ENCODE measurements at regions not wholly inside any gene's neighbourhood (a gene's known extent, or its start where the extent isn't known, plus 50 kb on each side); places are given as distances from the start of the nearest gene placed in this dataset.

DNA sequence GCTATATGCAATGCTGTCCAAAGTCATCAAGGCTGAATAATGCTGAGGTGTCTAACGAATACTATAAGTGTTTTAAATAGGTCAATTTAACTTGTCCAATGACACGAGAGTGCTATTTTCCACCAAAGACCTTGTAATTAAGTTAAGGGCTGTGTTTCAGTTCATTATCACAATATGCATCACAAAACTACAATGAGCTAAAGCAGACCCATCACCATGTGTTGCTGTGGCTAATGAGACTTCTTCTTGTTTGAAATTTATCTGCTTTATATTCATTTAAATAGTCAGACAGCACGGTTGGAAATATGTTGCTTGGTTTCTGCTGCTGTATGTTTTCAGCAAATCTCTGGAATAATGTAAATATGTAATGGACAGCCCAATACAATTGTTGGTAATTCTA is 292.5 kb upstream of the VSTM2A start:
- POLR2A ChIA-PET (ENCODE audit: partially characterized antibody) = no interaction called here

More for the DNA sequence above, 292.5 kb upstream of the VSTM2A start:
- Histone ChIP-seq H3K79me1 (ENCODE audit: low read depth, low read length) (no peaks in the 10 kb centered on the region), H3K56ac (replicated peaks; ENCODE audit: insufficient read length, low read depth, low read length) (no peak overlapping the region), H3K4ac (replicated peaks; ENCODE audit: insufficient read length, low read depth, low read length) (no peak overlapping the region), H2BK15ac (ENCODE audit: low read length) (no peak overlapping the region), H3K23ac (ENCODE audit: insufficient read length) (no peak overlapping the region), H2AK5ac (ENCODE audit: low read depth, low read length) (no peak overlapping the region), H2BK5ac (ENCODE audit: low read depth, low read length) (no peak overlapping the region), H3K4me3 (ENCODE audit: extremely low read depth in 1 of 4, insufficient read depth in 2 of 4, low read depth in 3 of 4, low read length in 4 of 4) (no peak overlapping the region), H3K14ac (ENCODE audit: insufficient read length) (no peak overlapping the region), H3K27me3 (replicated peaks in 1 of 4; ENCODE audit: control insufficient read depth in 3 of 4, extremely low read depth in 1 of 4, insufficient read depth in 3 of 4, low read length in 3 of 4) (no peaks in the 10 kb centered on the region; a peak in 1 of 7 replicates), H2BK120ac (replicated peaks; ENCODE audit: low read depth, low read length) (no peak overlapping the region), H3K23me2 (ENCODE audit: low read depth, low read length) (no peaks in the 10 kb centered on the region), H2BK20ac (ENCODE audit: low read length) (no peak overlapping the region), H2BK12ac (ENCODE audit: low read depth, low read length) (no peak overlapping the region), H4K20me1 (replicated peaks in 1 of 2; ENCODE audit: control insufficient read depth in 1 of 2, insufficient read depth in 2 of 2, low read length in 2 of 2) (no peaks in the 10 kb centered on the region), H4K8ac (ENCODE audit: extremely low read depth, insufficient read depth, low read length) (no peak overlapping the region), H3K18ac (ENCODE audit: extremely low read depth, low read length) (no peak overlapping the region), H3K4me2 (ENCODE audit: insufficient read depth in 1 of 2, low read depth in 2 of 2, low read length in 2 of 2) (no peak overlapping the region), H3K4me1 (replicated peaks in 1 of 4; ENCODE audit: control insufficient read depth in 3 of 4, insufficient read depth in 4 of 4, low read length in 3 of 4) (no peaks in the 10 kb centered on the region), H4K91ac (replicated peaks; ENCODE audit: insufficient read length, low read length) (no peak overlapping the region), H3K9ac (replicated peaks in 1 of 4; ENCODE audit: extremely low read depth in 1 of 4, low read depth in 3 of 4, low read length in 3 of 4) (no peak overlapping the region), H2AFZ (ENCODE audit: low read length) (no peak overlapping the region), H4K5ac (ENCODE audit: insufficient read length, low read depth, low read length) (no peak overlapping the region), H3K79me2 (ENCODE audit: control insufficient read depth in 1 of 2, insufficient read depth in 2 of 2, low read length in 2 of 2) (no peaks in the 10 kb centered on the region), H3K36me3 (ENCODE audit: control insufficient read depth in 2 of 4, insufficient read depth in 4 of 4, low read length in 3 of 4) (no peaks in the 10 kb centered on the region), H3K27ac (ENCODE audit: low read depth, low read length) (no peak overlapping the region), H3K9me3 (ENCODE audit: insufficient read depth in 2 of 2, low read depth in 1 of 2, low read length in 1 of 2) (no peaks in the 10 kb centered on the region)
- 88% methylated on average over 3 of the region's 3 CpGs; no CpG with 5 or more reads in 1 of the 2 experiments for WGBS, 2 experiments (ENCODE audit: extremely low coverage in 1 of 2, insufficient coverage in 1 of 2, insufficient read length in 1 of 2, insufficient replicate concordance in 2 of 2, low coverage in 1 of 2, low lambda C conversion rate in 2 of 2, missing lambda C conversion rate in 1 of 2)
- no peak for FAIRE-seq
- DNase-seq (ENCODE audit: low read depth in 1 of 2, low spot score in 2 of 2) = no peak
- TF ChIP-seq, protein P1, sequence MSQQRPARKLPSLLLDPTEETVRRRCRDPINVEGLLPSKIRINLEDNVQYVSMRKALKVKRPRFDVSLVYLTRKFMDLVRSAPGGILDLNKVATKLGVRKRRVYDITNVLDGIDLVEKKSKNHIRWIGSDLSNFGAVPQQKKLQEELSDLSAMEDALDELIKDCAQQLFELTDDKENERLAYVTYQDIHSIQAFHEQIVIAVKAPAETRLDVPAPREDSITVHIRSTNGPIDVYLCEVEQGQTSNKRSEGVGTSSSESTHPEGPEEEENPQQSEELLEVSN (IDR thresholded peaks at IDR 0.05) = no peak
- TF ChIP-seq CREB1 (IDR thresholded peaks at IDR 0.05) = no peak
- TF ChIP-seq, protein P2, sequence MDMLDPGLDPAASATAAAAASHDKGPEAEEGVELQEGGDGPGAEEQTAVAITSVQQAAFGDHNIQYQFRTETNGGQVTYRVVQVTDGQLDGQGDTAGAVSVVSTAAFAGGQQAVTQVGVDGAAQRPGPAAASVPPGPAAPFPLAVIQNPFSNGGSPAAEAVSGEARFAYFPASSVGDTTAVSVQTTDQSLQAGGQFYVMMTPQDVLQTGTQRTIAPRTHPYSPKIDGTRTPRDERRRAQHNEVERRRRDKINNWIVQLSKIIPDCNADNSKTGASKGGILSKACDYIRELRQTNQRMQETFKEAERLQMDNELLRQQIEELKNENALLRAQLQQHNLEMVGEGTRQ (IDR thresholded peaks at IDR 0.05; ENCODE audit: low read length) = no peak
- TF ChIP-seq MAFK (IDR thresholded peaks at IDR 0.05; ENCODE audit: low read depth, low read length) = no peak
- TF ChIP-seq SIN3A (conservative IDR thresholded peaks at IDR 0.05 in 1 of 2, IDR thresholded peaks at IDR 0.05 in 1 of 2; ENCODE audit: low read depth in 1 of 2, low read length in 2 of 2) = no peak
- CTCF ChIA-PET (ENCODE audit: partially characterized antibody) = no interaction called here

Measured in H1 (cell line).